ENCODE measurements at regions not wholly inside any gene's neighbourhood (a gene's known extent, or its start where the extent isn't known, plus 50 kb on each side); places are given as distances from the start of the nearest gene placed in this dataset.

GRCh38 chr17:409848-410542 lies 57.4 kb upstream of the RPH3AL start:
- TF ChIP-seq CTCF (IDR thresholded peaks at IDR 0.05; ENCODE audit: poor library complexity, severe bottlenecking), result no peak
- no peak for TF ChIP-seq REST (IDR thresholded peaks at IDR 0.05; ENCODE audit: borderline replicate concordance)
- no peak for TF ChIP-seq EZH2 (IDR thresholded peaks at IDR 0.05; ENCODE audit: borderline replicate concordance, insufficient read depth, low read length, poor library complexity, severe bottlenecking)
- TF ChIP-seq RAD21 (conservative IDR thresholded peaks at IDR 0.05), result peak; percentile 20

All from neural cell (in vitro differentiated cells).